HG03342 (cell line): ENCODE measurements at regions not wholly inside any gene's neighbourhood (a gene's known extent, or its start where the extent isn't known, plus 50 kb on each side); places are given as distances from the start of the nearest gene placed in this dataset.
"Not testable (repeated sequence)": the region's sequence is repeated elsewhere in the genome, so short reads cannot be mapped to it uniquely, and the experiment has no call there.

Experiments
- ATAC-seq: cut with Tn5 transposase; IDR thresholded peaks from one replicate; pipeline ENCODE4 v1.9.1; 2021; ENCODE audit warnings: mild to moderate bottlenecking, moderate library complexity; ENCODE audit not compliant: unreplicated experiment

GRCh38 chr10:33626798-33627466 is 292.5 kb upstream of the NRP1 start:
- ATAC-seq = no peak

- ATAC-seq = no peak
Observed at GRCh38 chr10:33623669-33624068, 289.2 kb upstream of the NRP1 start.

GRCh38 chr10:33621101-33621500 is 286.6 kb upstream of the NRP1 start:
- ATAC-seq = no peak

- no peak for ATAC-seq
Observed at GRCh38 chr10:33618196-33618595, 283.7 kb upstream of the NRP1 start.

- no peak for ATAC-seq
Observed at GRCh38 chr10:33617381-33618080, 283.1 kb upstream of the NRP1 start.

- no peak for ATAC-seq
Observed at GRCh38 chr10:33616956-33617355, 282.5 kb upstream of the NRP1 start.

GRCh38 chr10:33612551-33612950 is 278.1 kb upstream of the NRP1 start:
- ATAC-seq = no peak

GRCh38 chr10:33612116-33612515 is 277.6 kb upstream of the NRP1 start:
- no peak for ATAC-seq

- ATAC-seq = no peak
Observed at GRCh38 chr10:33611423-33611822, 277.0 kb upstream of the NRP1 start.

- ATAC-seq = no peak
Observed at GRCh38 chr10:33609546-33609945, 275.1 kb upstream of the NRP1 start.

- no peak for ATAC-seq
Observed at GRCh38 chr10:33602278-33602677, 267.8 kb upstream of the NRP1 start.

GRCh38 chr10:33600381-33600780 is 265.9 kb upstream of the NRP1 start:
- no peak for ATAC-seq

GRCh38 chr10:33596422-33596821 is 262.0 kb upstream of the NRP1 start:
- ATAC-seq = no peak

GRCh38 chr10:33594475-33594874 is 260.0 kb upstream of the NRP1 start:
- ATAC-seq = no peak

GRCh38 chr10:33588974-33589600 is 254.6 kb upstream of the NRP1 start:
- ATAC-seq = no peak

- not testable (repeated sequence) for ATAC-seq
Observed at GRCh38 chr10:33584596-33584995, 250.1 kb upstream of the NRP1 start.

- ATAC-seq = no peak
Observed at GRCh38 chr10:33579996-33580395, 245.5 kb upstream of the NRP1 start.

GRCh38 chr10:33573606-33574005 is 239.1 kb upstream of the NRP1 start:
- ATAC-seq = no peak

- no peak for ATAC-seq
Observed at GRCh38 chr10:33571616-33572015, 237.1 kb upstream of the NRP1 start.

- no peak for ATAC-seq
Observed at GRCh38 chr10:33570495-33570894, 236.0 kb upstream of the NRP1 start.

- ATAC-seq = no peak
Observed at GRCh38 chr10:33569702-33570101, 235.2 kb upstream of the NRP1 start.

- ATAC-seq = no peak
Observed at GRCh38 chr10:33566426-33566825, 232.0 kb upstream of the NRP1 start.
